IMR-90 (cell line): ENCODE measurements at regions not wholly inside any gene's neighbourhood (a gene's known extent, or its start where the extent isn't known, plus 50 kb on each side); places are given as distances from the start of the nearest gene placed in this dataset.

Source experiments
- ATAC-seq: fragments of 200-7000 bp; cut with Tn5 transposase; 2 replicates; pipeline ENCODE4 v1.9.1; 2020; ENCODE audit warnings: low read depth, mild to moderate bottlenecking, moderate library complexity
- BruUV-seq: library from RNA; stranded (reverse); fragments of 400-500 nt; replicated peaks from 2 replicates; lab custom pipeline; 2021; lab: Mats Ljungman, UMichigan
- CTCF ChIA-PET: fragments of 300-600 bp; formaldehyde crosslinking; extraction: SDS; loops from one replicate; lab custom pipeline; 2021; ENCODE audit warnings: antibody characterized with exemption; lab: Yijun Ruan, JAX
- POLR2A ChIA-PET: fragments of 300-600 bp; sonication (Branson Sonifier 250); formaldehyde crosslinking; loops from one replicate; lab custom pipeline; 2022; ENCODE audit warnings: antibody characterized with exemption; ENCODE audit not compliant: unreplicated experiment; lab: Charles Lee
- DNase-seq: peaks from one replicate; pipeline ENCODE4 v3.0.0; 2013
- H2AFZ ChIP-seq: replicated peaks from 2 replicates; pipeline ENCODE3; 2013; ENCODE audit warnings: low read length, mild to moderate bottlenecking; ENCODE audit not compliant: poor library complexity
- H2AK5ac ChIP-seq: 2 replicates; pipeline ENCODE4 v1.6.1; 2013; ENCODE audit warnings: low read depth, low read length, inconsistent platforms
- H2AK9ac ChIP-seq: replicated peaks from 2 replicates; pipeline ENCODE3; 2013; ENCODE audit warnings: mild to moderate bottlenecking, low read depth, low read length, moderate library complexity; ENCODE audit not compliant: poor library complexity
- H2BK120ac ChIP-seq: 2 replicates; pipeline ENCODE4 v1.6.1; 2013; ENCODE audit warnings: low read depth, low read length, inconsistent platforms
- H2BK15ac ChIP-seq: 3 replicates; pipeline ENCODE4 v1.6.1; 2013; ENCODE audit warnings: low read depth, low read length, inconsistent platforms
- H2BK20ac ChIP-seq: 2 replicates; pipeline ENCODE4 v1.6.1; 2013; ENCODE audit warnings: low read depth, mild to moderate bottlenecking, inconsistent platforms, low read length, moderate library complexity
- H2BK5ac ChIP-seq: 2 replicates; pipeline ENCODE4 v1.6.1; 2013; ENCODE audit warnings: mild to moderate bottlenecking, low read depth, low read length, inconsistent platforms; ENCODE audit not compliant: poor library complexity, severe bottlenecking
- H3K14ac ChIP-seq: replicated peaks from 2 replicates; pipeline ENCODE4 v1.6.1; 2013; ENCODE audit warnings: low read depth, low read length, inconsistent platforms
- H3K18ac ChIP-seq: 2 replicates; pipeline ENCODE4 v1.6.1; 2013; ENCODE audit warnings: low read depth, low read length, control low read depth
- H3K23ac ChIP-seq: 2 replicates; pipeline ENCODE4 v1.6.1; 2013; ENCODE audit warnings: low read depth, low read length, inconsistent platforms
- H3K27ac ChIP-seq: 2 replicates; pipeline ENCODE4 v1.5.1; 2013; ENCODE audit warnings: mild to moderate bottlenecking, control low read depth, low read length; ENCODE audit not compliant: insufficient read depth
- H3K27me3 ChIP-seq: 2 replicates; pipeline ENCODE4 v1.6.1; 2013; ENCODE audit warnings: low read length; ENCODE audit not compliant: control insufficient read depth, insufficient read depth
- H3K36me3 ChIP-seq: 2 replicates; pipeline ENCODE4 v1.6.1; 2013; ENCODE audit warnings: low read length, mixed read lengths; ENCODE audit not compliant: control insufficient read depth, insufficient read depth
- H3K4ac ChIP-seq: 2 replicates; pipeline ENCODE4 v1.6.1; 2013; ENCODE audit warnings: low read depth, low read length, inconsistent platforms
- H3K4me1 ChIP-seq: 2 replicates; pipeline ENCODE4 v1.6.1; 2013; ENCODE audit warnings: low read length, mixed read lengths; ENCODE audit not compliant: control insufficient read depth, insufficient read depth
- H3K4me2 ChIP-seq: 2 replicates; pipeline ENCODE4 v1.6.1; 2013; ENCODE audit warnings: low read depth, mild to moderate bottlenecking, control low read depth, low read length, moderate library complexity
- H3K4me3 ChIP-seq: 2 replicates; pipeline ENCODE4 v1.5.1; 2013; ENCODE audit warnings: low read depth, mild to moderate bottlenecking, control low read depth, low read length, moderate library complexity; ENCODE audit not compliant: insufficient read depth
- H3K56ac ChIP-seq: 2 replicates; pipeline ENCODE4 v1.6.1; 2013; ENCODE audit warnings: low read length, inconsistent platforms; ENCODE audit not compliant: insufficient read depth; ENCODE audit errors: extremely low read depth
- H3K79me1 ChIP-seq, 2 experiments: 2 replicates each; pipeline ENCODE4 v1.6.1; 2013; ENCODE audit warnings: low read length in 2 of 2, inconsistent platforms in 1 of 2, low read depth in 1 of 2
- H3K9ac ChIP-seq: 2 replicates; pipeline ENCODE4 v1.6.1; 2013; ENCODE audit warnings: low read depth, low read length, control low read depth
- H3K9me1 ChIP-seq: 2 replicates; pipeline ENCODE4 v1.6.1; 2013; ENCODE audit warnings: low read length, inconsistent platforms; ENCODE audit not compliant: insufficient read depth
- H3K9me3 ChIP-seq: 2 replicates; pipeline ENCODE4 v1.6.1; 2013; ENCODE audit warnings: low read length; ENCODE audit not compliant: control insufficient read depth, insufficient read depth
- H4K20me1 ChIP-seq: 2 replicates; pipeline ENCODE4 v1.6.1; 2013; ENCODE audit warnings: low read length, inconsistent platforms; ENCODE audit not compliant: insufficient read depth
- H4K5ac ChIP-seq: 2 replicates; pipeline ENCODE4 v1.6.1; 2013; ENCODE audit warnings: mild to moderate bottlenecking, low read depth, low read length, control low read depth
- H4K8ac ChIP-seq, 2 experiments: 2 replicates each; pipeline ENCODE4 v1.6.1; 2013; ENCODE audit warnings: low read depth in 2 of 2, low read length in 2 of 2, control low read depth in 1 of 2, inconsistent platforms in 1 of 2
- H4K91ac ChIP-seq: 2 replicates; pipeline ENCODE4 v1.6.1; 2013; ENCODE audit warnings: low read depth, low read length, inconsistent platforms; ENCODE audit not compliant: insufficient read depth
- CEBPB ChIP-seq: IDR thresholded peaks from 2 replicates; pipeline ENCODE4 v1.6.1; 2012; ENCODE audit warnings: low read depth, low read length, improper control_type of control experiment
- CTCF ChIP-seq: conservative IDR thresholded peaks from 2 replicates; pipeline ENCODE4 v1.5.1; 2012; ENCODE audit warnings: mild to moderate bottlenecking, low read depth, low read length, improper control_type of control experiment
- MXI1 ChIP-seq: IDR thresholded peaks from 2 replicates; pipeline ENCODE4 v1.6.1; 2012; ENCODE audit warnings: low read depth, mild to moderate bottlenecking, low read length, moderate library complexity, borderline replicate concordance
- NFE2L2 ChIP-seq: fragments of 150-350 bp; IDR thresholded peaks from 2 replicates; pipeline ENCODE4 v1.6.1; 2016; ENCODE audit warnings: low read depth, mild to moderate bottlenecking, low read length
- RAD21 ChIP-seq: IDR thresholded peaks from 2 replicates; pipeline ENCODE4 v1.6.1; 2012; ENCODE audit warnings: low read length, improper control_type of control experiment
- RCOR1 ChIP-seq: IDR thresholded peaks from 2 replicates; pipeline ENCODE4 v1.6.1; 2012; ENCODE audit warnings: mild to moderate bottlenecking, low read length, improper control_type of control experiment; ENCODE audit not compliant: insufficient replicate concordance
- SMC3 ChIP-seq: fragments of 150-350 bp; IDR thresholded peaks from 2 replicates; pipeline ENCODE4 v1.6.1; 2016; ENCODE audit warnings: low read depth, mild to moderate bottlenecking, antibody characterized with exemption, low read length, moderate library complexity
- USF2 ChIP-seq: fragments of 150-350 bp; IDR thresholded peaks from 2 replicates; pipeline ENCODE4 v1.6.1; 2017; ENCODE audit warnings: mild to moderate bottlenecking, antibody characterized with exemption, low read length, low read depth
- WGBS, 2 experiments: methylation state at CpG; one replicate each; pipeline versions ENCODE4 v1.1.5 to v1.1.7; 2013; ENCODE audit warnings: missing lambda C conversion rate in 2 of 2; ENCODE audit not compliant: insufficient read length in 1 of 2; ENCODE audit errors: extremely low coverage in 2 of 2; 5-methylcytosine and 5-hydroxymethylcytosine counted together
- dilution Hi-C: fragments of 300-500 bp; cut with HindIII; formaldehyde crosslinking; loops from one replicate; pipeline ENCODE4 v1.14.3; 2018; ENCODE audit warnings: low sequenced_read_pairs; ENCODE audit not compliant: unreplicated experiment
- in situ Hi-C: fragments of 300-500 bp; cut with MboI; formaldehyde crosslinking; loops from 3 replicates; pipeline ENCODE4 v1.14.3; 2019; ENCODE audit warnings: low sequenced_read_pairs, inconsistent platforms, mixed read lengths
- intact Hi-C: fragments of 100-400 bp; cut with micrococcal nuclease; formaldehyde crosslinking; loops from 2 replicates; pipeline ENCODE4 v1.10.0; 2022

- H3K14ac ChIP-seq = no peak overlapping the region
- H3K9ac ChIP-seq = no peak overlapping the region
- H4K91ac ChIP-seq = no peak overlapping the region
- H4K20me1 ChIP-seq = no peaks in the 10 kb centered on the region
- no peaks in the 10 kb centered on the region for H3K9me1 ChIP-seq
- DNase-seq (peak; percentile 91), ATAC-seq (peak; percentile 96)
- H3K27ac ChIP-seq = no peak overlapping the region
- no TSS peak for BruUV-seq
- no peaks in the 10 kb centered on the region for H3K4me1 ChIP-seq
- no peak overlapping the region for H3K18ac ChIP-seq
- H4K5ac ChIP-seq = no peak overlapping the region
- H3K27me3 ChIP-seq = peaks cover 7% of the 10 kb centered on the region
- no peak overlapping the region for H2BK15ac ChIP-seq
- no peak overlapping the region for H3K23ac ChIP-seq
- no peak overlapping the region for H3K4me2 ChIP-seq
- no peak overlapping the region for H2AK5ac ChIP-seq
- no peak overlapping the region for H2BK120ac ChIP-seq
- H3K56ac ChIP-seq = no peak overlapping the region
- no peaks in the 10 kb centered on the region for H3K36me3 ChIP-seq
- H2BK20ac ChIP-seq = no peak overlapping the region
- no peak overlapping the region for H4K8ac ChIP-seq
- H3K4me3 ChIP-seq = no peak overlapping the region
- H3K4ac ChIP-seq = no peak overlapping the region
- WGBS, 2 experiments = no CpG with 5 or more reads among the region's 9 CpGs
- dilution Hi-C loops (no loop called here), in situ Hi-C loops (no loop called here), intact Hi-C loops (loop anchor here (1.0 kb wide), 3 partner anchors 21 to 218 kb away; no protein-coding TSS in a partner anchor)
- POLR2A ChIA-PET = no interaction called here
- no peak overlapping the region for H2AK9ac ChIP-seq
- no peaks in the 10 kb centered on the region for H3K9me3 ChIP-seq
- H2BK5ac ChIP-seq = no peak overlapping the region
- CTCF ChIA-PET = interaction anchor here (0.6 to 1.4 kb wide), 6 partner anchors 20 to 139 kb away, joined by 3 to 6 read pairs (median 4); no protein-coding TSS in a partner anchor
- no peak for TF ChIP-seq RCOR1
- peak; percentile 73 for TF ChIP-seq CTCF
- TF ChIP-seq MXI1 = no peak
- no peak for TF ChIP-seq USF2
- TF ChIP-seq NFE2L2 = no peak
- peak; percentile 60 for TF ChIP-seq RAD21
- TF ChIP-seq CEBPB = peak; percentile 69
- TF ChIP-seq SMC3 = peak; percentile 70
- H2AFZ ChIP-seq = no peak overlapping the region
- H3K79me1 ChIP-seq = no peaks in the 10 kb centered on the region
Observed at GRCh38 chr10:69696073-69696731, 66.2 kb downstream of the FAM241B start.
